B cell (primary cell): ENCODE measurements at regions not wholly inside any gene's neighbourhood (a gene's known extent, or its start where the extent isn't known, plus 50 kb on each side); places are given as distances from the start of the nearest gene placed in this dataset.

Source experiments
- ATAC-seq: fragments of 200-7000 bp; cut with Tn5 transposase; one replicate; pipeline ENCODE4 v1.10.0; 2021; ENCODE audit warnings: low read depth, mild to moderate bottlenecking, moderate number of reproducible peaks, moderate library complexity
- CTCF ChIA-PET: fragments of 350-600 bp; sonication (Branson Sonifier 250); formaldehyde crosslinking; loops from one replicate; lab custom pipeline; 2021; ENCODE audit warnings: antibody characterized with exemption, inconsistent platforms; lab: Charles Lee
- POLR2A ChIA-PET: fragments of 350-600 bp; sonication (Branson Sonifier 250); formaldehyde crosslinking; loops from one replicate; lab custom pipeline; 2021; ENCODE audit warnings: antibody characterized with exemption; lab: Charles Lee
- DNase-seq: peaks from one replicate; pipeline ENCODE4 v3.0.0; 2013
- H2AFZ ChIP-seq: 2 replicates; pipeline ENCODE4 v1.6.1; 2012; ENCODE audit warnings: mild to moderate bottlenecking, low read depth, low read length; ENCODE audit not compliant: insufficient read depth, poor library complexity, severe bottlenecking
- H3K27ac ChIP-seq, 2 donors: 1 replicate in 1 of 2; 2 replicates in 1 of 2; pipeline ENCODE4 v1.5.1; 2012 to 2013; ENCODE audit warnings: low read length in 2 of 2, mild to moderate bottlenecking in 2 of 2, moderate library complexity in 1 of 2
- H3K27me3 ChIP-seq, 4 experiments: fragments of 200-600 bp in 1 of 4; sonication (generic) in 1 of 4; replicated peaks in 1 of 4; 1 replicate in 2 of 4; 2 replicates in 2 of 4; pipeline versions ENCODE4 v1.6.1 to v1.7.0; 2013 to 2016; ENCODE audit warnings: low read length in 3 of 4, mild to moderate bottlenecking in 2 of 4, mixed read lengths in 1 of 4, moderate library complexity in 1 of 4; ENCODE audit not compliant: insufficient read depth in 4 of 4, control insufficient read depth in 3 of 4; ENCODE audit errors: control extremely low read depth in 1 of 4
- H3K36me3 ChIP-seq, 2 experiments: replicated peaks in 1 of 2; 1 replicate in 1 of 2; 2 replicates in 1 of 2; pipeline versions ENCODE4 v1.6.1 to v1.7.1; 2013; ENCODE audit warnings: low read length in 1 of 2; ENCODE audit not compliant: insufficient read depth in 2 of 2, control insufficient read depth in 1 of 2; ENCODE audit errors: control extremely low read depth in 1 of 2, extremely low read depth in 1 of 2
- H3K4me1 ChIP-seq, 2 donors: fragments of 200-600 bp in 1 of 2; sonication (generic) in 1 of 2; 1 replicate in 1 of 2; 2 replicates in 1 of 2; pipeline versions ENCODE4 v1.5.1 to v1.6.1; 2013 to 2017; ENCODE audit warnings: low read length in 2 of 2; ENCODE audit not compliant: control insufficient read depth in 2 of 2, insufficient read depth in 2 of 2
- H3K4me2 ChIP-seq: replicated peaks from 2 replicates; pipeline ENCODE3; 2012; ENCODE audit warnings: mild to moderate bottlenecking, low read depth, low read length; ENCODE audit not compliant: poor library complexity, severe bottlenecking
- H3K4me3 ChIP-seq, 5 experiments: fragments of 200-600 bp in 1 of 5; sonication (generic) in 1 of 5; 1 replicate in 3 of 5; 2 replicates in 2 of 5; pipeline versions ENCODE4 v1.5.1 to v1.7.0; 2011 to 2016; ENCODE audit warnings: low read length in 4 of 5, mild to moderate bottlenecking in 4 of 5, low read depth in 2 of 5, control low read depth in 1 of 5, moderate library complexity in 1 of 5; ENCODE audit not compliant: insufficient read depth in 1 of 5; ENCODE audit errors: control extremely low read depth in 1 of 5, extremely low read depth in 1 of 5
- H3K79me2 ChIP-seq: fragments of 200-600 bp; sonication (generic); one replicate; pipeline ENCODE4 v1.6.0; 2016; ENCODE audit warnings: low read length; ENCODE audit not compliant: control insufficient read depth, insufficient read depth
- H3K9ac ChIP-seq: fragments of 200-600 bp; sonication (generic); 2 replicates; pipeline ENCODE4 v1.6.1; 2017; ENCODE audit warnings: mild to moderate bottlenecking, low read length, moderate library complexity
- H3K9me3 ChIP-seq, 3 donors: one replicate each; pipeline versions ENCODE4 v1.6.1 to v1.7.1; 2013; ENCODE audit warnings: low read length in 2 of 3; ENCODE audit not compliant: control insufficient read depth in 2 of 3, insufficient read depth in 1 of 3; ENCODE audit errors: control extremely low read depth in 1 of 3
- H4K20me1 ChIP-seq: 2 replicates; pipeline ENCODE4 v1.6.0; 2012; ENCODE audit warnings: mild to moderate bottlenecking, low read length; ENCODE audit not compliant: insufficient read depth, control insufficient read depth, poor library complexity, severe bottlenecking
- H3K27ac Mint-ChIP-seq: one replicate; pipeline ENCODE4 v1.8.0; 2021; ENCODE audit warnings: mixed read lengths
- H3K27me3 Mint-ChIP-seq: one replicate; pipeline ENCODE4 v1.8.0; 2021; ENCODE audit warnings: mixed read lengths
- H3K4me1 Mint-ChIP-seq: one replicate; pipeline ENCODE4 v1.8.0; 2021; ENCODE audit warnings: mixed read lengths
- H3K4me3 Mint-ChIP-seq: one replicate; pipeline ENCODE4 v1.8.0; 2021; ENCODE audit warnings: mixed read lengths
- H3K9me3 Mint-ChIP-seq: one replicate; pipeline ENCODE4 v1.8.0; 2022; ENCODE audit warnings: mixed read lengths; ENCODE audit not compliant: insufficient read depth
- CTCF ChIP-seq: fragments of 200-600 bp; IDR thresholded peaks from one replicate; pipeline ENCODE4 v1.8.0; 2022; ENCODE audit warnings: antibody characterized with exemption, mild to moderate bottlenecking
- EZH2 ChIP-seq: IDR thresholded peaks from 2 replicates; pipeline ENCODE4 v1.6.1; 2012; ENCODE audit warnings: borderline replicate concordance, low read depth, mild to moderate bottlenecking, moderate library complexity, low read length; ENCODE audit not compliant: insufficient read depth, poor library complexity, severe bottlenecking
- WGBS: methylation state at CpG from one replicate; pipeline ENCODE4 v1.1.5; 2013; ENCODE audit warnings: missing lambda C conversion rate; ENCODE audit not compliant: insufficient coverage; 5-methylcytosine and 5-hydroxymethylcytosine counted together
- intact Hi-C: fragments of 100-400 bp; cut with micrococcal nuclease; formaldehyde crosslinking; loops from one replicate; pipeline ENCODE4 v1.10.0; 2022

GRCh38 chr5:30156156-30156555 is 1037.3 kb upstream of the CDH6 start:
- 71% methylated on average over 1 of the region's 1 CpG for WGBS
- no peak overlapping the region for H3K9ac ChIP-seq
- no peaks in the 10 kb centered on the region for H4K20me1 ChIP-seq
- no peak overlapping the region for H3K4me3 ChIP-seq
- no peaks in the 10 kb centered on the region for H3K27me3 ChIP-seq
- ATAC-seq, result no peak
- no peak for DNase-seq
- H3K4me1 Mint-ChIP-seq, result no peaks in the 10 kb centered on the region
- TF ChIP-seq EZH2 (no peak), CTCF (no peak)
- H3K36me3 ChIP-seq, result no peaks in the 10 kb centered on the region
- ChIA-PET POLR2A (no interaction called here), CTCF (no interaction called here)
- H2AFZ ChIP-seq, result no peak overlapping the region
- H3K27ac Mint-ChIP-seq, result no peak overlapping the region
- H3K9me3 Mint-ChIP-seq, result no peaks in the 10 kb centered on the region
- peaks cover 0 to 4% (median 0%) of the 10 kb centered on the region in 3 donors for H3K9me3 ChIP-seq
- no peaks in the 10 kb centered on the region for H3K79me2 ChIP-seq
- H3K27me3 Mint-ChIP-seq, result no peaks in the 10 kb centered on the region
- intact Hi-C loops, result no loop called here
- no peak overlapping the region for H3K27ac ChIP-seq
- no peaks in the 10 kb centered on the region for H3K4me1 ChIP-seq
- H3K4me3 Mint-ChIP-seq, result no peak overlapping the region
- H3K4me2 ChIP-seq, result no peak overlapping the region

- intact Hi-C loops, result no loop called here
- H3K4me2 ChIP-seq, result no peak overlapping the region
- H3K27me3 ChIP-seq, result no peaks in the 10 kb centered on the region
- POLR2A ChIA-PET, result no interaction called here
- DNase-seq (no peak), ATAC-seq (no peak)
- H3K4me1 Mint-ChIP-seq, result no peaks in the 10 kb centered on the region
- no peaks in the 10 kb centered on the region for H3K79me2 ChIP-seq
- no peak overlapping the region for H2AFZ ChIP-seq
- no peaks in the 10 kb centered on the region for H3K27me3 Mint-ChIP-seq
- H3K4me3 ChIP-seq, result no peak overlapping the region
- peaks cover 0 to 7% (median 0%) of the 10 kb centered on the region in 3 donors for H3K9me3 ChIP-seq
- CTCF ChIA-PET, result no interaction called here
- no peak overlapping the region for H3K27ac Mint-ChIP-seq
- no peaks in the 10 kb centered on the region for H4K20me1 ChIP-seq
- peaks cover 2% of the 10 kb centered on the region for H3K9me3 Mint-ChIP-seq
- WGBS, result 100% methylated on average over 1 of the region's 1 CpG
- H3K4me1 ChIP-seq, result no peaks in the 10 kb centered on the region
- H3K4me3 Mint-ChIP-seq, result no peak overlapping the region
- TF ChIP-seq CTCF (no peak), EZH2 (no peak)
- H3K27ac ChIP-seq, result no peak overlapping the region
- H3K9ac ChIP-seq, result no peak overlapping the region
- H3K36me3 ChIP-seq, result no peaks in the 10 kb centered on the region
Measured at GRCh38 chr5:30152431-30152830, 1041.1 kb upstream of the CDH6 start.
